ENCODE measurements at regions not wholly inside any gene's neighbourhood (a gene's known extent, or its start where the extent isn't known, plus 50 kb on each side); places are given as distances from the start of the nearest gene placed in this dataset.
A peak's percentile ranks its signal among the peaks of the same experiment; 100 is the strongest.

DNA sequence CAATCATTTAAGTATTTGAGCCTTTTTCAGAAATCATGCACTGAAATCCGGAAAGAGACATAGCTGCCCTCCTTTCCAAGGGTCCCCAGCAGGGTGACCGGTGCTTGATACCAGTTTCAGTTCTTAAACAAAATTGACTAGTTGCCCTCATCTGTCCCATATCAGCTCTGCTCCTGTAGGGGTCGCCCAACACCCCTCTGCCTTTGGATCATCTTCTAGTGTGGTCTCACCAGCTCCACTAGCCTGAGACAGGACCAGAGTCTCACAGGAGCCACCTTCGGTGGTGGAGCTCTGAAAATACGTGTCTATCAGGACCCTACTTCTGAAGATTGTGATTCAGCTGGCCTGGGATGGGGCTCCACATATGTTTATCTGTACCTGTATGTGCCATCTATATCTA, 428.2 kb downstream of the ENC1 start:
- no peak overlapping the region for H3K27ac Mint-ChIP-seq (ENCODE audit: unreplicated experiment)
- intact Hi-C loops (cut with micrococcal nuclease; ENCODE audit: unreplicated experiment), result loop anchor here (2.0 kb wide), 1 partner anchor 428 kb away; the partner anchor contains the start of gene ENC1
- H3K4me3 Mint-ChIP-seq (ENCODE audit: unreplicated experiment), result no peak overlapping the region
- H3K27me3 Mint-ChIP-seq (ENCODE audit: insufficient read depth, unreplicated experiment), result no peaks in the 10 kb centered on the region
- ChIA-PET CTCF (interaction anchor here (0.8 kb wide), 1 partner anchor 428 kb away, joined by 4 read pairs; the partner anchor contains the start of gene ENC1), POLR2A (no interaction called here)
- Histone ChIP-seq H3K4me1 (peaks cover 3% of the 10 kb centered on the region; the same call in 1 of the 2 replicates), H3K36me3 (ENCODE audit: control insufficient read depth, insufficient read depth, low read length) (no peaks in the 10 kb centered on the region), H3K27me3 (replicated peaks; ENCODE audit: control insufficient read depth, insufficient read depth, low read length) (no peaks in the 10 kb centered on the region), H3K9me3 (0 out of 2 replicates have a peak, but pooled peaks cover 5% of the 10 kb centered on the region), H3K4me3 (ENCODE audit: low read depth, low read length) (no peak overlapping the region)
- no TSS peak for BruUV-seq (replicated peaks)
- no peaks in the 10 kb centered on the region for H3K9me3 Mint-ChIP-seq (ENCODE audit: unreplicated experiment)
- no peaks in the 10 kb centered on the region for H3K36me3 Mint-ChIP-seq (ENCODE audit: insufficient read depth, unreplicated experiment)
- peak; percentile 47 to 55 for DNase-seq
- no peaks in the 10 kb centered on the region for H3K4me1 Mint-ChIP-seq (ENCODE audit: low read depth, unreplicated experiment)
- TF ChIP-seq, protein P1, sequence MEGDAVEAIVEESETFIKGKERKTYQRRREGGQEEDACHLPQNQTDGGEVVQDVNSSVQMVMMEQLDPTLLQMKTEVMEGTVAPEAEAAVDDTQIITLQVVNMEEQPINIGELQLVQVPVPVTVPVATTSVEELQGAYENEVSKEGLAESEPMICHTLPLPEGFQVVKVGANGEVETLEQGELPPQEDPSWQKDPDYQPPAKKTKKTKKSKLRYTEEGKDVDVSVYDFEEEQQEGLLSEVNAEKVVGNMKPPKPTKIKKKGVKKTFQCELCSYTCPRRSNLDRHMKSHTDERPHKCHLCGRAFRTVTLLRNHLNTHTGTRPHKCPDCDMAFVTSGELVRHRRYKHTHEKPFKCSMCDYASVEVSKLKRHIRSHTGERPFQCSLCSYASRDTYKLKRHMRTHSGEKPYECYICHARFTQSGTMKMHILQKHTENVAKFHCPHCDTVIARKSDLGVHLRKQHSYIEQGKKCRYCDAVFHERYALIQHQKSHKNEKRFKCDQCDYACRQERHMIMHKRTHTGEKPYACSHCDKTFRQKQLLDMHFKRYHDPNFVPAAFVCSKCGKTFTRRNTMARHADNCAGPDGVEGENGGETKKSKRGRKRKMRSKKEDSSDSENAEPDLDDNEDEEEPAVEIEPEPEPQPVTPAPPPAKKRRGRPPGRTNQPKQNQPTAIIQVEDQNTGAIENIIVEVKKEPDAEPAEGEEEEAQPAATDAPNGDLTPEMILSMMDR (IDR thresholded peaks at IDR 0.05; ENCODE audit: insufficient read depth in 1 of 2, low read depth in 1 of 2, low read length in 1 of 2, severe bottlenecking in 1 of 2, unreplicated experiment in 1 of 2), result peak; percentile 25 to 49

DNA sequence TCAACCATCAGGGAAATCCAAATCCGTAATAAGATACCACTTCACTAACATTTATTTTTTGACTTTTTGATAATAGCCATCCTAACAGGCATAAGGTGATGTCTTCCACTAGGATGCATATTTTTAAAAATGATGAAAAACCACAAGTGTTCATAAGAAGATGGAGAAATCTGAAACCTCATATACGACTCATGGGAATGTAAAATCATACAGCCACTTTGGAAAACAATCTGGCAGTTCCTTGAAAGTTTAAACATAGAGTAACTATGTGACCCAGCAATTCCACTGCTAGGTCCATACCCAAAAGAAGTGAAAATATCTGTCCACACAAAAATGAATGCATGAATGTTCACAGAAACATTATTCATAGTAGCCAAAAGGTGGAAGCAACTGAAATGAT, 431.0 kb downstream of the ENC1 start:
- Mint-ChIP-seq H3K9me3 (ENCODE audit: unreplicated experiment) (no peaks in the 10 kb centered on the region), H3K27ac (ENCODE audit: unreplicated experiment) (no peak overlapping the region), H3K4me3 (ENCODE audit: unreplicated experiment) (no peak overlapping the region), H3K27me3 (ENCODE audit: insufficient read depth, unreplicated experiment) (no peaks in the 10 kb centered on the region), H3K4me1 (ENCODE audit: low read depth, unreplicated experiment) (no peaks in the 10 kb centered on the region), H3K36me3 (ENCODE audit: insufficient read depth, unreplicated experiment) (no peaks in the 10 kb centered on the region)
- intact Hi-C loops (cut with micrococcal nuclease; ENCODE audit: unreplicated experiment), result no loop called here
- Histone ChIP-seq H3K4me1 (peaks cover 3% of the 10 kb centered on the region; the same call in 1 of the 2 replicates), H3K9me3 (0 out of 2 replicates have a peak, but pooled peaks cover 5% of the 10 kb centered on the region), H3K36me3 (ENCODE audit: control insufficient read depth, insufficient read depth, low read length) (no peaks in the 10 kb centered on the region), H3K27me3 (replicated peaks; ENCODE audit: control insufficient read depth, insufficient read depth, low read length) (no peaks in the 10 kb centered on the region), H3K4me3 (ENCODE audit: low read depth, low read length) (no peak overlapping the region)
- CTCF ChIA-PET, result no interaction called here
- TF ChIP-seq, protein P1 (IDR thresholded peaks at IDR 0.05; ENCODE audit: insufficient read depth in 1 of 2, low read depth in 1 of 2, low read length in 1 of 2, severe bottlenecking in 1 of 2, unreplicated experiment in 1 of 2), result no peak
- DNase-seq, result no peak
- POLR2A ChIA-PET, result no interaction called here
- no TSS peak for BruUV-seq (replicated peaks)

DNA sequence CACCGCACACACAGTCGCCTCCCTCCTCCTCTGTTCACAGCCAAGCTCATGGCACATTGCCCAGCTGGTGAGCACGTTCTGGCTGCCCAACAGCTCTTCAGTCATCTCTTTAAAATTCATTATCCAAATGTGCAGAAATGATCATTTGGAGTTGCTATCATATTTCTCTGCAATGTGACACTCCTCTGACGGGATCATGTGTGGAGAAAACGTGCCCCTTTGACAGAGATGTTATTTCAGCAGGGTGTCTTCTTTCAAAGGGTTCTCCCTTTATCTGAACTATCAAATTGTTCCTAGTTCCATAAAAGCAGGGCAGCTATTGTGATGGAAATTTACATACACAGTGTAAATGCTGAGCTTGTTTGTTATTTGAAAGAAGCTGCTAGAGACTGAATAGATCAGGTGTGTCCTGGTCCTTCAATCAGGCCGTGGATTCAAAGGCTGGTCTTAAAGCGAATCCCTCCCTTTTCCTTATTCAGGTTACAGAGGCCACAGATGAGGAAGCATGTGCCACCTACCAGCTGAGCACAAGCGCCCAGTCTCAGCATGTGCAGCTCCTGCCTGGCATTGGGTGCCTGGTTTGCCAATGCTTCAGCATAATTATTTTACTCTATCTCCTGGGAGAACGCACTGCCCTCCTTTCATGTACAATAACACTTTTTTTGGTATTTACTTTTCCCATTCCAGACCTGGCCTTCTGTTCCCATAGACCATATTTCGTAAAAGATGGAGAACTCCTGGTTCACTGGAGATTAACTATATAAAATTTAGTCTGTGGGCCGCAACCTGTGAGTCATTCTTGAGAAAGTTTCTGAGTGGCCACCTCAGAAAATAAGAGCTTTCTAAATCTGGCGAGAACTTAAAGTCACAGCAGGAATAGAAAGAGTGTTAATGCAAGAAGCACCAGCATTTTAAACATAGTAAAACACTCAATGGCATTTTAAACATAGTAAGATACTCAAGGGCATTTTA, 433.7 kb downstream of the ENC1 start:
- ChIA-PET POLR2A (no interaction called here), CTCF (no interaction called here)
- Mint-ChIP-seq H3K4me3 (ENCODE audit: unreplicated experiment) (no peak overlapping the region), H3K27ac (ENCODE audit: unreplicated experiment) (no peak overlapping the region), H3K4me1 (ENCODE audit: low read depth, unreplicated experiment) (no peaks in the 10 kb centered on the region), H3K9me3 (ENCODE audit: unreplicated experiment) (no peaks in the 10 kb centered on the region), H3K36me3 (ENCODE audit: insufficient read depth, unreplicated experiment) (no peaks in the 10 kb centered on the region), H3K27me3 (ENCODE audit: insufficient read depth, unreplicated experiment) (no peaks in the 10 kb centered on the region)
- no peaks in the 10 kb centered on the region for H3K27me3 ChIP-seq (replicated peaks; ENCODE audit: control insufficient read depth, insufficient read depth, low read length)
- no peaks in the 10 kb centered on the region for H3K4me1 ChIP-seq
- H3K9me3 ChIP-seq, result 0 out of 2 replicates have a peak, but pooled peaks cover 5% of the 10 kb centered on the region
- TF ChIP-seq, protein P1 (IDR thresholded peaks at IDR 0.05; ENCODE audit: insufficient read depth in 1 of 2, low read depth in 1 of 2, low read length in 1 of 2, severe bottlenecking in 1 of 2, unreplicated experiment in 1 of 2), result no peak
- H3K36me3 ChIP-seq (ENCODE audit: control insufficient read depth, insufficient read depth, low read length), result no peaks in the 10 kb centered on the region
- intact Hi-C loops (cut with micrococcal nuclease; ENCODE audit: unreplicated experiment), result no loop called here
- no peak for DNase-seq
- BruUV-seq (replicated peaks), result no TSS peak
- no peak overlapping the region for H3K4me3 ChIP-seq (ENCODE audit: low read depth, low read length)
